ENCODE measurements at regions not wholly inside any gene's neighbourhood (a gene's known extent, or its start where the extent isn't known, plus 50 kb on each side); places are given as distances from the start of the nearest gene placed in this dataset.

DNA sequence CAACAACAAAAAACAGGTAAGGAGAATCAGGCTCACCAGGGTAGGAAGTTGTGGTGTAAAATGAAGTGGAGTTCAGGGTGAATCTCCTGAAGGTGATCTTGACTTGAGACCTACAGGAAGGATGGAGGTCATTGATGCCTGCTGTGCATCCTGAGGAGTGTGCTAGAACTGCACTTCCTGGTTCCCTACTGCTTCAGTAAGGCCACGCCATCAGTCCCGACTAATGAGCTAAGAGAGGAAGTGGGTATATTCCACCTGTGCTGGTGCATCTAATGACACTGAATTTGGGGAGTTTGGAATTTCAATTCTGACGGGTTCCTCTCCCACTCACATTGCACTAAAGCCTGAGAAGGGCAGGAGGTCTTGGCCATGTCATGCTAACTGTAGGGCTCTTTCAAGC lies 349.3 kb upstream of the SLC14A2 start:
- Histone ChIP-seq H3K79me2 (ENCODE audit: control insufficient read depth, insufficient read depth, low read length) (no peaks in the 10 kb centered on the region), H3K27me3 (replicated peaks in 1 of 2; ENCODE audit: control insufficient read depth in 2 of 2, insufficient read depth in 2 of 2, low read length in 1 of 2) (no peaks in the 10 kb centered on the region), H3K4me2 (ENCODE audit: control insufficient read depth, insufficient read depth) (no peak overlapping the region), H3K4me1 (ENCODE audit: control insufficient read depth, insufficient read depth, low read length) (no peaks in the 10 kb centered on the region), H4K20me1 (ENCODE audit: control insufficient read depth, insufficient read depth) (no peaks in the 10 kb centered on the region), H3K27ac (ENCODE audit: control insufficient read depth, insufficient read depth) (no peak overlapping the region), H3K36me3 (ENCODE audit: control insufficient read depth in 2 of 2, insufficient read depth in 2 of 2, low read length in 1 of 2) (no peaks in the 10 kb centered on the region), H3K9ac (ENCODE audit: control insufficient read depth, insufficient read depth, low read length) (no peak overlapping the region), H3K4me3 (no peak overlapping the region), H3K9me3 (replicated peaks; ENCODE audit: control insufficient read depth, insufficient read depth, low read length) (no peaks in the 10 kb centered on the region), H2AFZ (ENCODE audit: control insufficient read depth, low read depth, low read length) (no peak overlapping the region)
- no peak for ATAC-seq
- no TSS peak for BruUV-seq (replicated peaks)
- RAD21 ChIA-PET (ENCODE audit: unreplicated experiment) = no interaction called here
- no peak for DNase-seq (ENCODE audit: low read depth, low spot score)
- 0% methylated on average over 3 of the region's 3 CpGs for WGBS (ENCODE audit: insufficient coverage, insufficient replicate concordance, low lambda C conversion rate, missing lambda C conversion rate)
- no peak for FAIRE-seq
- CTCF ChIA-PET = interaction anchor here (1.5 to 1.7 kb wide), 2 partner anchors 10 kb away, joined by 5 to 8 read pairs; no protein-coding TSS in a partner anchor
- POLR2A ChIA-PET = no interaction called here
- in situ Hi-C loops (cut with MboI) = no loop called here
- SMC1A ChIA-PET (ENCODE audit: uncharacterized antibody, unreplicated experiment) = no interaction called here
- intact Hi-C loops (cut with micrococcal nuclease; ENCODE audit: unreplicated experiment) = no loop called here
- TF ChIP-seq, protein P1, sequence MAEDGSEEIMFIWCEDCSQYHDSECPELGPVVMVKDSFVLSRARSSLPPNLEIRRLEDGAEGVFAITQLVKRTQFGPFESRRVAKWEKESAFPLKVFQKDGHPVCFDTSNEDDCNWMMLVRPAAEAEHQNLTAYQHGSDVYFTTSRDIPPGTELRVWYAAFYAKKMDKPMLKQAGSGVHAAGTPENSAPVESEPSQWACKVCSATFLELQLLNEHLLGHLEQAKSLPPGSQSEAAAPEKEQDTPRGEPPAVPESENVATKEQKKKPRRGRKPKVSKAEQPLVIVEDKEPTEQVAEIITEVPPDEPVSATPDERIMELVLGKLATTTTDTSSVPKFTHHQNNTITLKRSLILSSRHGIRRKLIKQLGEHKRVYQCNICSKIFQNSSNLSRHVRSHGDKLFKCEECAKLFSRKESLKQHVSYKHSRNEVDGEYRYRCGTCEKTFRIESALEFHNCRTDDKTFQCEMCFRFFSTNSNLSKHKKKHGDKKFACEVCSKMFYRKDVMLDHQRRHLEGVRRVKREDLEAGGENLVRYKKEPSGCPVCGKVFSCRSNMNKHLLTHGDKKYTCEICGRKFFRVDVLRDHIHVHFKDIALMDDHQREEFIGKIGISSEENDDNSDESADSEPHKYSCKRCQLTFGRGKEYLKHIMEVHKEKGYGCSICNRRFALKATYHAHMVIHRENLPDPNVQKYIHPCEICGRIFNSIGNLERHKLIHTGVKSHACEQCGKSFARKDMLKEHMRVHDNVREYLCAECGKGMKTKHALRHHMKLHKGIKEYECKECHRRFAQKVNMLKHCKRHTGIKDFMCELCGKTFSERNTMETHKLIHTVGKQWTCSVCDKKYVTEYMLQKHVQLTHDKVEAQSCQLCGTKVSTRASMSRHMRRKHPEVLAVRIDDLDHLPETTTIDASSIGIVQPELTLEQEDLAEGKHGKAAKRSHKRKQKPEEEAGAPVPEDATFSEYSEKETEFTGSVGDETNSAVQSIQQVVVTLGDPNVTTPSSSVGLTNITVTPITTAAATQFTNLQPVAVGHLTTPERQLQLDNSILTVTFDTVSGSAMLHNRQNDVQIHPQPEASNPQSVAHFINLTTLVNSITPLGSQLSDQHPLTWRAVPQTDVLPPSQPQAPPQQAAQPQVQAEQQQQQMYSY (CRISPR knock-in tag; IDR thresholded peaks at IDR 0.05) = no peak
- TF ChIP-seq RFX5 (IDR thresholded peaks at IDR 0.05; ENCODE audit: low read depth, low read length) (no peak), MXI1 (IDR thresholded peaks at IDR 0.05; ENCODE audit: low read depth, low read length) (no peak), BMI1 (IDR thresholded peaks at IDR 0.05; ENCODE audit: borderline replicate concordance) (no peak), IRF4 (IDR thresholded peaks at IDR 0.05; ENCODE audit: low read depth, low read length) (no peak), SIX5 (IDR thresholded peaks at IDR 0.05; ENCODE audit: low read depth, low read length, severe bottlenecking) (no peak), EGR1 (IDR thresholded peaks at IDR 0.05; ENCODE audit: borderline replicate concordance in 1 of 2, low read depth in 2 of 2, low read length in 2 of 2) (no peak), IKZF1 (conservative IDR thresholded peaks at IDR 0.05) (no peak), DPF2 (IDR thresholded peaks at IDR 0.05) (no peak), RUNX3 (IDR thresholded peaks at IDR 0.05; ENCODE audit: low read length) (no peak), BACH1 (IDR thresholded peaks at IDR 0.05; ENCODE audit: borderline replicate concordance) (no peak), HDAC2 (IDR thresholded peaks at IDR 0.05) (no peak), NFIC (IDR thresholded peaks at IDR 0.05; ENCODE audit: low read depth, low read length) (no peak), CBX3 (IDR thresholded peaks at IDR 0.05; ENCODE audit: borderline replicate concordance, low read depth) (no peak), ZBED1 (IDR thresholded peaks at IDR 0.05; ENCODE audit: borderline replicate concordance) (no peak), SREBF1 (IDR thresholded peaks at IDR 0.05; ENCODE audit: low read length) (no peak)
- TF ChIP-seq, protein P2, sequence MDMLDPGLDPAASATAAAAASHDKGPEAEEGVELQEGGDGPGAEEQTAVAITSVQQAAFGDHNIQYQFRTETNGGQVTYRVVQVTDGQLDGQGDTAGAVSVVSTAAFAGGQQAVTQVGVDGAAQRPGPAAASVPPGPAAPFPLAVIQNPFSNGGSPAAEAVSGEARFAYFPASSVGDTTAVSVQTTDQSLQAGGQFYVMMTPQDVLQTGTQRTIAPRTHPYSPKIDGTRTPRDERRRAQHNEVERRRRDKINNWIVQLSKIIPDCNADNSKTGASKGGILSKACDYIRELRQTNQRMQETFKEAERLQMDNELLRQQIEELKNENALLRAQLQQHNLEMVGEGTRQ (IDR thresholded peaks at IDR 0.05; ENCODE audit: borderline replicate concordance, low read depth, low read length) = no peak

Data from GM12878 (cell line).